SH-SY5Y (cell line): ENCODE measurements at regions not wholly inside any gene's neighbourhood (a gene's known extent, or its start where the extent isn't known, plus 50 kb on each side); places are given as distances from the start of the nearest gene placed in this dataset.

ENCODE experiments used
- GATA2 ChIP-seq: IDR thresholded peaks from 2 replicates; pipeline ENCODE4 v1.6.1; 2011; ENCODE audit warnings: mild to moderate bottlenecking, low read depth, low read length
- GATA3 ChIP-seq: IDR thresholded peaks from 2 replicates; pipeline ENCODE4 v1.6.1; 2011; ENCODE audit warnings: low read depth, mild to moderate bottlenecking, low read length, moderate library complexity

DNA sequence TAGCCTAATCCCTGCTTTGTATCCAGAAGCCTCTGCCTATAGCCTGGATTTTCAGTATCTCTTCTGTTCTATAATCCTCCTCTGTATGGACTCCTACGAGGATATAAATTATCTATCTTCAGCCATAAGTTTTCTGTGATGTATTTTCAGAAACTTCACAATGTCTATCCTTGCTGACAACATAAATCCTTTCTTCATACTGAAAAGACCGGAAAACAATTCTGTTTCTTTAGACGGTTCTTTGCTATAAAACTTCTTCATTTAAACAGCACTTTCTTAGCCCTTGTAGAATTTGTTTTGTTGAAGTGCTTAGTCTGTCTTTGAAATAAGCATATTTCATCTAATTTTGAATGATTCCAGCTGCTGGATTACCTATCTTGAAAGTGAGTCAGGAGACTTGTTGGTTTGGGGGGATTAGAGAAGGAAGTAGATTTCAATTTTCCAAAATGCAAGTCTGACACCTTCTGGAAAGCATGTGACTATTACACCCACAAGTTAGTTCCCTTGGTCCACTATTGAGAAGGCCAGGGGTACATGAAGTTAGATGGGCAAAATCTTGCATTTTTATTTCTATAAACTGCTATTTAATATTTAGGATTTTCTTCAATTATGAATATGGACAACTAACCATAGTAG, 96.3 kb upstream of the RANBP3L start:
- TF ChIP-seq GATA2 (no peak), GATA3 (no peak)

DNA sequence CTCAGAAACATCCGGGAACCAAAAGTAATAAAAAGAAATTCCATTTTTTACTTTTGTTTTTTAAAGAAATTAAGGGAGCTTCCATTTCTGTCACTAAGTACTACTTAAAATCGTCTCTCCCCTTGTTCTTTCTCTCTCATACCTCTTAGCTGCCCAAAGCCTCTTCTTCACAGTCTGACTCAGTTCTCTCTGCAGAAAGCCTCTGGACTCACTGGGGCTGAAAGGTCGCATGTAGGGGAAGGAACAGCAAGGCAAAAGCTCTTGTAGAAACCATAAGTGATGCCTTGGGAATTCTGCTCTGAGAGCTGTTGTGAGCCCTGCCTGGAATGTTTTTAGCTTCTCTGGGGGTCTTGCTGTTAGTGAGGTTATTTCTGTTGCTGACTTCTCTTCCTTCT, 100.8 kb upstream of the RANBP3L start:
- TF ChIP-seq GATA3 (no peak), GATA2 (no peak)

GRCh38 chr5:36403632-36404311, 102.1 kb upstream of the RANBP3L start:
- TF ChIP-seq GATA2 (no peak), GATA3 (no peak)

GRCh38 chr5:36406023-36406422, 104.3 kb upstream of the RANBP3L start:
- TF ChIP-seq GATA3 (no peak), GATA2 (no peak)

- TF ChIP-seq GATA2 (no peak), GATA3 (no peak)
Measured at GRCh38 chr5:36407396-36407795, 105.7 kb upstream of the RANBP3L start.

DNA sequence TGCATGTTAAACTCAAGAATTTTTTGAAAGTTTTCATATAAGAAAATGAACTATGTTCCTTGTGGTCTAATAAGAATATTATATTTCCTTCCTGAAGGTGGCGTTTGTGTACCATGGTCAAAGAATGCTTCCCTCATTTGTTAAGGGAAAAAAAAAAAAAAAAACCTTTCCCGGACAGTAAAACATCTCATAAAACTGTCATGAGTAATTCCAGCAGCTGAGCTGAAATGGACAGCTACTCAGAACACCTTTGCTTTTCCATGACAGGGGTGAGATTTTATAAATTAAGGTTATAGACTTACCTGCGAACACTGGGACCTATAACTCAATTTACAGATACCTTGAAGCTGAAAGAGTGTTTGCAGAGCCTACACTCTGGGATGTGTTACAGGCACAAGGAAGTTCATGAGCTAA, 113.2 kb upstream of the RANBP3L start:
- TF ChIP-seq GATA2 (no peak), GATA3 (no peak)

DNA sequence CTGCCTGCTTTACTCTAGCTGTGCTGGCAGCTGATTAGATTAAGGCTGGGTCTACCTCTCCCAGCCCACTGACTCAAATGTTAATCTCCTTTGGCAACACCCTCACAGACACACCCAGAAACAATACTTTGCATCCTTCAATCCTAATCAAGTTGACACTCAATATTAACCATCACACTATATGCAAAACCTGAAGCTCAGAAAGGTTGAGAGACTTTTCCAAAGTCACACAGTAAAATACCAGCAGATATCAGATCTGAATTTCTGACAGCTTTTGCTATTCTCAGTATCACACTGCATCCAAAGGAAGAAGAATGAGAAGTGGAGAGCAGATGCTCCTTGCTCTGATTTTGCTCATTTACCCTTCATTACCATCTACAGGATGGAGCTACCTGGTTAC, 114.9 kb upstream of the RANBP3L start:
- no peak for TF ChIP-seq GATA2
- no peak for TF ChIP-seq GATA3

GRCh38 chr5:36417221-36417620, 115.5 kb upstream of the RANBP3L start:
- TF ChIP-seq GATA3 (no peak), GATA2 (no peak)

DNA sequence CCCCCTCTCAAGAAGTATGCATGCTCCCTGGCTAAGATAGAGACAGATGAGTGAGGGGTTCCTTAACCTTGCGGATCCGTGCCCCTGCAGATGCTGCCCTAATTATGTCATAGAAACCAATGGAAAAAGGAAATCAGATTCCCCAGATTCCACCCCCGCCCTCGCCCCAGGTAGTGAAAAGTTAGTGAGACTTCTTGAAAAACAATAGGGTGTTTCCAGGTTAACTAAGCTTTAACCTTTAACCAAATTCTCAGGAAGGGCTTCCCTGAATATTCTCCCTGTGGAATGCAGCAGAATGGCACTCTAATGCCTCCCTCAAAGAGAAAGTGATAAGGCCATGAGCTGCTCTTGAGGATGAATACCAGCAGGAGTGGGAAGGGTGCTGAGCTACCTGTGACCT, 116.0 kb upstream of the RANBP3L start:
- TF ChIP-seq GATA2 (no peak), GATA3 (no peak)

DNA sequence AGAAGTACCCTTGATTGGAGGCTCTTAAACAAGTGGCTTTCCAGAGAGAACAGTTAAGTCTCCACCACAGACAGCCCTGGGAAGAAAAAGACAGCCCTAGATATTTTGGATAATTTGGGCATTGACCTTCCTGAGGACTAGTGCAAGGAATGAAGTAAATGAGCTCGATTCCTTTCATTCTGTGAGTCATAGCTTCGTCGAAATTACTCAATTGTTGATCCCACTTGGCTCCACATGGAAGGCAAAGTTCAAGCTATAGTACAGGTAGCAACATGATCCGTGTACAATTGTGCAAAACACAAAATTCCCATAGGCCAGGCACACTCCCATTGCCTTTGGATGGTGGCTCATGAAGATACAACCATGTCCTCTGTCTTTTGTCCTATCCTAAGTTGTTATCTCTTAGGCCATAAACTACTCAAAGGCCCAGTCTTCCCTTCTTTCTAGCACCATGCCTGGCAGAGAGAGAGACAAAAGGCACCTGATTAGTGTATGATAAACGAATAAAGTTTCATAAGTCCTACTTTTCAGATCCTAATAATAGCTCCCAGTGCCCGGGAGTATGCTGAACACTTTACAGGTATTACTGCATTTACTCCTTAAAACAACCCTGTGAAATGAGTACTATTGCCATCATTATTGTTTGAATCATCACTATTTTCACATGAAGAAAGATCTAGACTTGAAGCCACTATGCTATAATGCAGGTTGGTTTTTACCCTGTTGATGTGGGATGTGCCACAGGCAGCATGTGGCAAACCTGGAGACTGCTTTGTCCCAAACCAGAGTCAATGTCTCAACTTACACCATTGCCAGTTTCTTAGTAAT, 116.7 kb upstream of the RANBP3L start:
- TF ChIP-seq GATA3 (no peak), GATA2 (no peak)

DNA sequence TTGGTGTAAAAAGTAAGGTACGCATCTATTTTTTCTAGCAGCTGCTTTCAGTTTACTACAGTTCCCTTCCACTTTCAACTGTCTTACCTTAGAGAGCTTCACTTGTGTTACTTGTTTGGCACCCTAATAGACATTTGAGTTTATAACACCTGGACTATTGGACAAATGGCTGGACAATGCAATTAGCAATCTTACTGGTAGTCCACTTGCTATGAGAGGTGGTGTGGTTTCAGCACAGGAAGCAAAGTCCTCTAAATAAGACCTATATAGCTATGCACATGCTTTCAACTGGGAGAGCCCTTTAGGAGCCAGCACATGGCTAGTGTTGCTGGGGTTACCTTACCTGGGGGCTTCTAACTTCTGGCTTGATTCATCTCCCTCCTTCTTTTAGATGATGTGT, 119.6 kb upstream of the RANBP3L start:
- TF ChIP-seq GATA3 (no peak), GATA2 (no peak)

- TF ChIP-seq GATA3 (no peak), GATA2 (no peak)
Measured at GRCh38 chr5:36422952-36423351, 121.2 kb upstream of the RANBP3L start.

GRCh38 chr5:36423578-36424307, 122.0 kb upstream of the RANBP3L start:
- no peak for TF ChIP-seq GATA3
- no peak for TF ChIP-seq GATA2

DNA sequence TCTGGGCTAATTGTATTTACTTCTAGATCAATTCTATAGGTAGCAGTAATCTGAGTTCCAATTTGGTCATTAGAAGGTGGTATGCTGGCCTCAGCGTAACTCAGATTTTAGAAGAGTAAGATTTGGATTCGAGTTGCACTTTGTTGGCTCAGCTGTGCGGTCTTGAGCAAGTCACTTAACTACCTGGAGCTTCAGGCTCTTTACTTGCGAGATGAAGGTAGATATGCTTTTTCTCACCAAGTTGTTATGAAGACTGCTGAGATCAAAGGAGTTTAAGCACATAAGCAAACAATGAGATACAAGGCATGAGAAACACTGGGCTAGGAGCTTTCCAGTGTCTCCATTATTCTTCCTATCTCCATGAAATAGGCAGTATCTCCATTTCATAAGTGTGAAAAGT, 133.8 kb upstream of the RANBP3L start:
- no peak for TF ChIP-seq GATA3
- no peak for TF ChIP-seq GATA2

DNA sequence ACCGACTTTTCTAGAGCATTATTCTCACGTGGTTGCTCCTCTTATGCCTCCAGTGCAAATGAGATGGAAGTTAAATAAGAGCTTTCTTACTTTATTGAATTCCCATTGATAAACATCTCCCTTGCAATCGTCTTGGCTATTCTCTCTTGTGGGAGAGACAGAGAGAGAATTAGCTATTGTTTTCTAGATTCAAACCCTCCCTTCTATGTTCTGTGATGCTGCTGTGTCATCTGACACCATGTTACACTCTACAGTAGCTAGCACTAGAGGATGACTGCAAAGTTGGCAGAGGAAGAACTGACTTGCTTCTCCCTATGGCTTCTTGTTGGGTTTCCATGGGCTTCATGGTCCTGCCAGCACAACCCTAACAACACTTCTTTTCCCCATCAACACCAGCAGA, 134.6 kb upstream of the RANBP3L start:
- no peak for TF ChIP-seq GATA2
- no peak for TF ChIP-seq GATA3

DNA sequence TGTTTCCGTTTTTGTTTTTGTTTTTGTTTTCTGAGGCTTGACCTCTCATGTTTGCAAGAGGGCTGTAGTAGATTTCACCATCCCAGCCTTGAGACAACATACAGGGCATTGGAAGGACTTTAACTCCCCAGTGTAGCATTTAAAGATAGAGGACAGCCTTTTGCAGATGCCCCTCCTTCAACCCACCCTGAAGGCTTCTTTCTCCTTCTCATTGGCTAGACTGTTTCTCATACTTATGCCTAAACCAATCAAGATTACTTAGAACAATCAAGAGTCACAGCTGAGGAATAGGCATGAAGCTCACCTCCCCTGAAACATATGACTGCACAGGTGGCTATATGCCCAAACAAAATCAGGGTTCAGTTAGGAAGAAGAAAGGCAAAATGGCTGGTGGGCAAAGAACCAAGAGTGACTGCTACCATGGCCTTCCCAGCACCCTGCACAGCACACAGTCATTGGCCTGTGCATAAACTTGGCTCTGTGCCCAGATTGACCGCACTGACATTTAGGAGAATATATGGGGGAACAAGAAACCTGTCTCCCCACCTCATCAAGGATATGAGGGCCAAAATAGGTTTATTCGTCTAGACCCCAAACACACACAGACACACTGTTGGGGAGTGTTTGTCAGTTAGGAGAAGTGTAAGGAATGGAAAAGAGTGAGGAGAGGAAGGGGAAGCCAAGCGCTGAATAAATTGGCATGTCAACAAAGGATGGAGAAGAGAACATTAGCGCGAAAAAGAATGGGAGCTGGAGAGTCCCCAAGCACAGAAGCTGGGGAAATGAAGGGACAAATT, 137.3 kb upstream of the RANBP3L start:
- no peak for TF ChIP-seq GATA3
- no peak for TF ChIP-seq GATA2
